ENCODE measurements at regions not wholly inside any gene's neighbourhood (a gene's known extent, or its start where the extent isn't known, plus 50 kb on each side); places are given as distances from the start of the nearest gene placed in this dataset.

DNA sequence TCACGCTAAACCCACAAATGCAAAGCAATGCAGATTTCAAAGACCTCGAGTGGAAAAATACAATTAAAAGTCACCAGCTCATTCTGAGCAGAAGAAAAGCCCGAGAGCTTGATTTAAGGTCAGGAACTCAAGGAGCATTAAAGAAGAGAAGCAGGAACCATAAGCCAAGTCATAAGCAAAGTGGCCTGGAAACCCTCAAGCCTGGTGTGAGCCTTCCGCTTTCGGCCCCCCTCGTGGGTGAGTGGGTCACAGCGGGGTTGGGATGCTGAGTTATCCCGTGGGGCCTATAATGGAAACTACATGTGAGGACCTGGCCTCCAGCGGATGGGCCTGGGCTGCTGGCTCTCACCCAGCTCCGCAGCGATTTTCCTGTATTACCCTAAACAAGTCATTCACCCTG, 504.3 kb downstream of the RAB28 start:
- Histone ChIP-seq H3K4me3 (no peak overlapping the region), H3K36me3 (ENCODE audit: insufficient read depth in 1 of 2, low read depth in 1 of 2) (no peaks in the 10 kb centered on the region), H3K9me3 (peaks cover 3% of the 10 kb centered on the region), H3K27me3 (ENCODE audit: insufficient read depth in 3 of 3, low read length in 2 of 3) (no peaks in the 10 kb centered on the region), H3K27ac (no peak overlapping the region), H3K4me1 (no peaks in the 10 kb centered on the region)
- DNase-seq (no peak), ATAC-seq (no peak)
- no peak for TF ChIP-seq CTCF (IDR thresholded peaks at IDR 0.05)
- 68 to 75% (median 69%) methylated on average over 11 of the region's 11 CpGs for WGBS, 3 donors
- intact Hi-C loops (cut with DNase I), result no loop called here

- intact Hi-C loops (cut with DNase I), result no loop called here
- Histone ChIP-seq H3K27me3 (ENCODE audit: insufficient read depth in 3 of 3, low read length in 2 of 3) (no peaks in the 10 kb centered on the region), H3K4me1 (no peaks in the 10 kb centered on the region), H3K9me3 (no peaks in the 10 kb centered on the region), H3K4me3 (no peak overlapping the region), H3K36me3 (ENCODE audit: insufficient read depth in 1 of 2, low read depth in 1 of 2) (no peaks in the 10 kb centered on the region), H3K27ac (no peak overlapping the region)
- DNase-seq (no peak), ATAC-seq (no peak)
- no peak for TF ChIP-seq CTCF (IDR thresholded peaks at IDR 0.05)
These were observed 505.8 kb downstream of the RAB28 start for GRCh38 chr4:12978310-12978709.

DNA sequence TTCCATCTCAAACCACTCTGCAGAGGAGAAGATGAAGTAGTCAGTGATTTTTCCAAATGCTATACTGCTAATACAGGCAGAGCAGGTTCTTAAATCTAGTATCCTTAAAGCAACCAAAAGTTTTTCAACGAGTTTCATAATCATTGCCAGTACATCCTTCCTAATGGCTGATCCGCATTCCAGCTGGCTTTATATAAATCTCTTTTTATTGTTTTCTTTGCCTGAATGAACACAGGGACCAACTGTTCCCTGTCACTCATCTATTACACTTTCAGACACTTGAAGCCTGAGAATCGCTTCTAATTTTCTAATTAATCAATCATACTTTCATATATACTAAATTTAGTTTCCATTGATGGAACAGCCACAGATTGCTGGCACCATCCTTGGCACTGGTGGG, 508.6 kb downstream of the RAB28 start:
- no peak for DNase-seq
- WGBS, 3 donors, result 28 to 45% (median 38%) methylated on average over 3 of the region's 3 CpGs
- no peak for ATAC-seq

DNA sequence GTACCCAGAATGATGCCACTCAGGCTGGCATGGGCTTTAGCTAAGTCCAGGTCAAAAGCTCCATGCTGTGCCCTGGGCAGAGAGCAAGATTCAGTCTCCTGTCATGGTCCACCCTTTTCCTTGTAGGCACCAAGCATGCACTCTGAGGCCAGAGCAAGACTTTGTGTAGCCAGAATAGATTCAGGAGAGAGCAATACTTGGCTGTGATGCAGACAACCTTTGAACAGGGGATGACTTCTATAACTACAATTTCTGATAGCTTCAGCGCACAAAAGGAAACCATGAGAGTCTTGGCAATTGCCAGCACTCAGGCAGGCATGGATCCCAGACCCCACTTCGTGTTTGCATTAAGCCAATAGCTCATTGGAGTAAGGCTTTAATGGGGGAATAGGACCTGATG, 510.6 kb downstream of the RAB28 start:
- DNase-seq, result no peak
- no peak for ATAC-seq
- intact Hi-C loops (cut with DNase I), result no loop called here

More for the DNA sequence above, 508.6 kb downstream of the RAB28 start:
- intact Hi-C loops (cut with DNase I), result no loop called here
- Histone ChIP-seq H3K4me3 (no peak overlapping the region), H3K36me3 (ENCODE audit: insufficient read depth in 1 of 2, low read depth in 1 of 2) (no peaks in the 10 kb centered on the region), H3K9me3 (no peaks in the 10 kb centered on the region), H3K4me1 (no peaks in the 10 kb centered on the region), H3K27ac (no peak overlapping the region), H3K27me3 (ENCODE audit: insufficient read depth in 3 of 3, low read length in 2 of 3) (no peaks in the 10 kb centered on the region)
- TF ChIP-seq CTCF (IDR thresholded peaks at IDR 0.05), result no peak

More for the DNA sequence above, 510.6 kb downstream of the RAB28 start:
- H3K9me3 ChIP-seq, result no peaks in the 10 kb centered on the region
- no peak for TF ChIP-seq CTCF (IDR thresholded peaks at IDR 0.05)
- no peaks in the 10 kb centered on the region for H3K36me3 ChIP-seq (ENCODE audit: insufficient read depth in 1 of 2, low read depth in 1 of 2)
- no peak overlapping the region for H3K27ac ChIP-seq
- no peaks in the 10 kb centered on the region for H3K4me1 ChIP-seq
- WGBS, 3 donors, result 75 to 80% (median 79%) methylated on average over 2 of the region's 2 CpGs
- no peak overlapping the region for H3K4me3 ChIP-seq
- H3K27me3 ChIP-seq (ENCODE audit: insufficient read depth in 3 of 3, low read length in 2 of 3), result no peaks in the 10 kb centered on the region
